MM.1S (cell line): ENCODE measurements at regions not wholly inside any gene's neighbourhood (a gene's known extent, or its start where the extent isn't known, plus 50 kb on each side); places are given as distances from the start of the nearest gene placed in this dataset.

Experiments used
- DNase-seq: peaks from one replicate; pipeline ENCODE4 v3.0.0-alpha.2; 2015
- H2AFZ ChIP-seq: fragments of 300-600 bp; sonication (generic); 2 replicates; pipeline ENCODE4 v1.6.0; 2016; ENCODE audit warnings: antibody characterized with exemption, low read length
- H3F3A ChIP-seq: fragments of 300-600 bp; sonication (generic); 2 replicates; pipeline ENCODE4 v1.6.1; 2016; ENCODE audit warnings: mild to moderate bottlenecking, antibody characterized with exemption, low read length, moderate library complexity, mixed read lengths; ENCODE audit not compliant: insufficient read depth
- H3K27ac ChIP-seq: fragments of 300-600 bp; sonication (generic); 2 replicates; pipeline ENCODE4 v1.5.1; 2016; ENCODE audit warnings: mild to moderate bottlenecking, low read length
- H3K27me3 ChIP-seq: fragments of 300-600 bp; sonication (generic); replicated peaks from 2 replicates; pipeline ENCODE4 v1.6.0; 2016; ENCODE audit warnings: low read length; ENCODE audit not compliant: insufficient read depth
- H3K36me3 ChIP-seq: fragments of 300-600 bp; sonication (generic); replicated peaks from 2 replicates; pipeline ENCODE4 v1.6.1; 2016; ENCODE audit warnings: mild to moderate bottlenecking, low read length, mixed read lengths; ENCODE audit not compliant: insufficient read depth
- H3K4me1 ChIP-seq: fragments of 300-600 bp; sonication (generic); 2 replicates; pipeline ENCODE4 v1.6.1; 2016; ENCODE audit warnings: low read length, mixed read lengths
- H3K4me2 ChIP-seq: fragments of 300-600 bp; sonication (generic); 2 replicates; pipeline ENCODE4 v1.6.0; 2016; ENCODE audit warnings: low read depth, low read length
- H3K4me3 ChIP-seq: fragments of 300-600 bp; sonication (generic); 2 replicates; pipeline ENCODE4 v1.5.1; 2016; ENCODE audit warnings: low read length, mixed read lengths
- H3K79me2 ChIP-seq: fragments of 300-600 bp; sonication (generic); 2 replicates; pipeline ENCODE4 v1.6.1; 2016; ENCODE audit warnings: mixed run types, low read length, mixed read lengths
- H3K9ac ChIP-seq: fragments of 300-600 bp; sonication (generic); 2 replicates; pipeline ENCODE4 v1.6.1; 2016; ENCODE audit warnings: low read length, mixed read lengths
- H3K9me2 ChIP-seq: fragments of 300-600 bp; sonication (generic); replicated peaks from 2 replicates; pipeline ENCODE4 v1.6.1; 2016; ENCODE audit warnings: mild to moderate bottlenecking, low read length, mixed read lengths; ENCODE audit not compliant: insufficient read depth
- H3K9me3 ChIP-seq: fragments of 300-600 bp; sonication (generic); replicated peaks from 2 replicates; pipeline ENCODE4 v1.6.1; 2016; ENCODE audit warnings: mild to moderate bottlenecking, low read length, mixed read lengths; ENCODE audit not compliant: insufficient read depth
- H4K20me1 ChIP-seq: fragments of 300-600 bp; sonication (generic); 2 replicates; pipeline ENCODE4 v1.6.1; 2016; ENCODE audit warnings: mild to moderate bottlenecking, low read length, moderate library complexity, mixed read lengths; ENCODE audit not compliant: insufficient read depth
- EZH2 ChIP-seq: fragments of 300-600 bp; sonication (generic); optimal IDR thresholded peaks from 2 replicates; pipeline ENCODE3; 2017; ENCODE audit warnings: low read depth, mild to moderate bottlenecking, antibody characterized with exemption, low read length, mixed read lengths
- EZH2phosphoT487 ChIP-seq: fragments of 300-600 bp; sonication (generic); IDR thresholded peaks from 2 replicates; pipeline ENCODE4 v1.6.1; 2018; ENCODE audit warnings: antibody characterized with exemption, low read length
- TF ChIP-seq, protein P1 (sequence below): fragments of 300-600 bp; sonication (generic); IDR thresholded peaks from 2 replicates; pipeline ENCODE4 v1.5.1; 2016; ENCODE audit warnings: antibody characterized with exemption, low read length, mixed read lengths

DNA sequence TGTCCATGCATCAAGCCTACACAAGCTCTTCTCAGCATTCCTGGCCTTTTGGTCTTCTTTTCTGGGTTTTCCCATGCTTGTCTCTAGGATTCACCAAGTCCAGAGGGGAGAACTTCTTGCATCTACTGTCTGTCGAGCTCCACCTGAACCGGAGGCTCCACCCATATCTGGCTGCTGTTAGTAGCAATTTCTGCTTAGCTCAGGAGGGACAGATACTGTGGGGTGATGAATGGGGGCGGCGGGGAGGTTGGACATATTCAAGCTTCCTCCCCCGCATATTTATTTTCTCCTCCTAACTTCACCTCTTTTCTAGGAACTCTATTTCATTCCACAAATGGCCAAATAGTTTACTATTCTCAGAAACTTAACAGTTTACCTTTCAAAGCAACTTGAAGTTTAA lies 163.5 kb downstream of the PTH2R start:
- H3F3A ChIP-seq: no peaks in the 10 kb centered on the region

DNA sequence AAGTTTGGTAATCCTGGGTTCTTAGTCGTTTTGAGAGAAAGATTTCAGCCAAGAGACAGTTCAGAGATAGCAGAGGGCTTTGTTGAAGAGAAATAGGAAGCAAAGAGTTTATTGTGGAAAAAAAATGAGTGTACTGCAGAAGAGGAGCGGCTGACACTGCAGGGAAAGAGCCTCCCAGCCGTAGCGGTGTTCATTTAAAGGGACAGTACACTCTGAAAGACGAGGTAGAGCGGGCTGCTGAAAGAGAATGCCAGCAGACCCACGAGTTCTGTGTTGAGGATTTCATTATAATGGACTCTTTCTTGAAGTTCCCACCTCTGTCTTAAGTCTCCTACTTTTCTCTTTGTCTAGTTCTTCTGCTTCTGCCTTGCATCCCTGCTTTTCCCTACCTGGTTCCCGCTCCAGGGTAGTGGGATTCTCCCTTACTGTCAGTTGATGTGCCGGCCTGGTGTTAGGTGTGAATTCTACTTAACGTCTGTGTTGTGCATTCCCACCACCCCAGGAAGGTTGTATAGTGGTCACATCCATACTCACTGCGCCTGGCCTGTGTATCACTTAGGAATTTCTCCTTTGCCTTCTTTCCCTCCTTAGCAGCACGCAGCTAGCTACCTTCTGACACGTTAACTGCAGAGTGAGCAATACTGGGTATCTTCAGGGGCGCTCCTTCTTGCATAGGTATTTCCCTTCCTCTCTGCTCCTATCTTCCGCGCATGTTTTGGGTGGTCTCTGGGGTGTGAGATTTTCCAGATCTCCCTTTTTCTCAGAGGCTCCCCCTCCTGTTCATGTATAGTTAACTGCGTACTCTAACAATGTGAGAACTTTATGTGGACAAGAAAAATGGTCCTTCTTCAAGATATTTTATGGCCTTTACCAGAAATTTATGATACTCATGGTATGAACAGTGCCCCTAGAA lies 164.5 kb downstream of the PTH2R start:
- H3F3A ChIP-seq: no peaks in the 10 kb centered on the region
- no peaks in the 10 kb centered on the region for H3K4me1 ChIP-seq
- TF ChIP-seq EZH2: no peak
- no peak for TF ChIP-seq EZH2phosphoT487
- TF ChIP-seq, protein P1, sequence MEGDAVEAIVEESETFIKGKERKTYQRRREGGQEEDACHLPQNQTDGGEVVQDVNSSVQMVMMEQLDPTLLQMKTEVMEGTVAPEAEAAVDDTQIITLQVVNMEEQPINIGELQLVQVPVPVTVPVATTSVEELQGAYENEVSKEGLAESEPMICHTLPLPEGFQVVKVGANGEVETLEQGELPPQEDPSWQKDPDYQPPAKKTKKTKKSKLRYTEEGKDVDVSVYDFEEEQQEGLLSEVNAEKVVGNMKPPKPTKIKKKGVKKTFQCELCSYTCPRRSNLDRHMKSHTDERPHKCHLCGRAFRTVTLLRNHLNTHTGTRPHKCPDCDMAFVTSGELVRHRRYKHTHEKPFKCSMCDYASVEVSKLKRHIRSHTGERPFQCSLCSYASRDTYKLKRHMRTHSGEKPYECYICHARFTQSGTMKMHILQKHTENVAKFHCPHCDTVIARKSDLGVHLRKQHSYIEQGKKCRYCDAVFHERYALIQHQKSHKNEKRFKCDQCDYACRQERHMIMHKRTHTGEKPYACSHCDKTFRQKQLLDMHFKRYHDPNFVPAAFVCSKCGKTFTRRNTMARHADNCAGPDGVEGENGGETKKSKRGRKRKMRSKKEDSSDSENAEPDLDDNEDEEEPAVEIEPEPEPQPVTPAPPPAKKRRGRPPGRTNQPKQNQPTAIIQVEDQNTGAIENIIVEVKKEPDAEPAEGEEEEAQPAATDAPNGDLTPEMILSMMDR: no peak
- H3K4me2 ChIP-seq: no peak overlapping the region
- H3K36me3 ChIP-seq: no peaks in the 10 kb centered on the region
- H3K9me2 ChIP-seq: no peaks in the 10 kb centered on the region
- no peak overlapping the region for H3K9ac ChIP-seq
- no peaks in the 10 kb centered on the region for H3K27me3 ChIP-seq
- no peaks in the 10 kb centered on the region for H4K20me1 ChIP-seq
- no peak overlapping the region for H3K4me3 ChIP-seq
- H3K9me3 ChIP-seq: no peaks in the 10 kb centered on the region
- no peak overlapping the region for H3K27ac ChIP-seq
- DNase-seq: no peak
- H2AFZ ChIP-seq: no peak overlapping the region
- H3K79me2 ChIP-seq: no peaks in the 10 kb centered on the region

More for the DNA sequence above, 163.5 kb downstream of the PTH2R start:
- no peak overlapping the region for H2AFZ ChIP-seq
- H3K4me2 ChIP-seq: no peak overlapping the region
- H3K4me3 ChIP-seq: no peak overlapping the region
- H3K27me3 ChIP-seq: no peaks in the 10 kb centered on the region
- no peaks in the 10 kb centered on the region for H4K20me1 ChIP-seq
- TF ChIP-seq EZH2: no peak
- TF ChIP-seq, protein P1: no peak
- no peak for TF ChIP-seq EZH2phosphoT487
- no peaks in the 10 kb centered on the region for H3K79me2 ChIP-seq
- no peaks in the 10 kb centered on the region for H3K9me3 ChIP-seq
- H3K4me1 ChIP-seq: no peaks in the 10 kb centered on the region
- no peak overlapping the region for H3K9ac ChIP-seq
- no peak overlapping the region for H3K27ac ChIP-seq
- H3K9me2 ChIP-seq: no peaks in the 10 kb centered on the region
- no peak for DNase-seq
- no peaks in the 10 kb centered on the region for H3K36me3 ChIP-seq

DNA sequence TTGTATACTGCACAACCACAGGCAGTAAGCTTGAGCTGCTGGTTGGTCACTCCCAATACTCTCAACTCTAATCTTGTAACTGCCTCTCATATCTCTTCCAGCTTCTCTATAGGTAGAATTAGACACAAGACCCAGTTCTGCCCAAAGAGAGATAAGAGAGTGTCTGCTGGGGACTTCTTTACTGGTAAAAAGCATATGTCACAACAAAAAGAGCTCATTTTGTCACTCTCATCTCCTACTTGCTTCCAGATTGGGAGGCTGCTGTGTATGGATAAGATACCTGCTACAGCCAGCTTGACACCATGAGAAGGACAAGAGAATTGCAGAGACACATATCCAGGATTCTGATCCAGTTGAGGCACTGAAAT lies 165.2 kb downstream of the PTH2R start:
- Histone ChIP-seq H3K27ac (no peak overlapping the region), H3K9ac (no peak overlapping the region), H3K9me3 (no peaks in the 10 kb centered on the region), H3K9me2 (no peaks in the 10 kb centered on the region), H3K4me1 (no peaks in the 10 kb centered on the region), H4K20me1 (no peaks in the 10 kb centered on the region), H3F3A (no peaks in the 10 kb centered on the region), H3K4me2 (no peak overlapping the region), H2AFZ (no peak overlapping the region), H3K36me3 (no peaks in the 10 kb centered on the region), H3K27me3 (no peaks in the 10 kb centered on the region), H3K79me2 (no peaks in the 10 kb centered on the region), H3K4me3 (no peak overlapping the region)
- no peak for DNase-seq
- TF ChIP-seq, protein P1: no peak
- TF ChIP-seq EZH2phosphoT487 (no peak), EZH2 (no peak)
